ENCODE measurements at regions not wholly inside any gene's neighbourhood (a gene's known extent, or its start where the extent isn't known, plus 50 kb on each side); places are given as distances from the start of the nearest gene placed in this dataset.

GRCh38 chr3:107861904-107862303 is 228.9 kb downstream of the CD47 start:
- no peak for DNase-seq (ENCODE audit: low read depth)

GRCh38 chr3:107861422-107861821 is 229.4 kb downstream of the CD47 start:
- DNase-seq (ENCODE audit: low read depth) = no peak
- no peak overlapping the region for H3K4me3 ChIP-seq (ENCODE audit: low read depth, low read length)

More at GRCh38 chr3:107861904-107862303, 228.9 kb downstream of the CD47 start:
- no peak overlapping the region for H3K4me3 ChIP-seq (ENCODE audit: low read depth, low read length)
